ENCODE measurements at regions not wholly inside any gene's neighbourhood (a gene's known extent, or its start where the extent isn't known, plus 50 kb on each side); places are given as distances from the start of the nearest gene placed in this dataset.

GRCh38 chr15:96701443-96701842, 370.9 kb downstream of the NR2F2 start (continued):
- no peak for TF ChIP-seq ZNF138 (CRISPR knock-in tag; conservative IDR thresholded peaks at IDR 0.05)

- no peaks in the 10 kb centered on the region for H3K9me3 Mint-ChIP-seq
- H3K4me3 Mint-ChIP-seq, result peak overlapping the region; percentile 44
- no peak for ATAC-seq
- H3K27ac Mint-ChIP-seq, result peak overlapping the region; percentile 75
- peaks cover 82% of the 10 kb centered on the region for H3K4me1 Mint-ChIP-seq
- TF ChIP-seq SP1 (CRISPR knock-in tag; conservative IDR thresholded peaks at IDR 0.05), result no peak
- no peak for TF ChIP-seq CDX4 (CRISPR knock-in tag; IDR thresholded peaks at IDR 0.05; ENCODE audit: borderline replicate concordance)
- no peak for TF ChIP-seq NFE2L1 (CRISPR knock-in tag; IDR thresholded peaks at IDR 0.05)
- TF ChIP-seq ELF4 (CRISPR knock-in tag; IDR thresholded peaks at IDR 0.05; ENCODE audit: low read depth), result no peak
- TF ChIP-seq MXD4 (CRISPR knock-in tag; IDR thresholded peaks at IDR 0.05; ENCODE audit: borderline replicate concordance), result no peak
- no peak for TF ChIP-seq HMGXB4 (CRISPR knock-in tag; IDR thresholded peaks at IDR 0.05)
- TF ChIP-seq E2F1 (CRISPR knock-in tag; IDR thresholded peaks at IDR 0.05), result no peak
- no peak for TF ChIP-seq RORB (CRISPR knock-in tag; IDR thresholded peaks at IDR 0.05)
- CTCF ChIA-PET, result interaction anchor here (1.0 to 2.8 kb wide), 2 partner anchors 8 to 14 kb away, joined by 5 to 10 read pairs; no protein-coding TSS in a partner anchor
- no peaks in the 10 kb centered on the region for H3K36me3 Mint-ChIP-seq
- POLR2A ChIA-PET, result no interaction called here
- peaks cover 6% of the 10 kb centered on the region for H3K27me3 Mint-ChIP-seq (ENCODE audit: low read depth)
- DNase-seq (ENCODE audit: low spot score), result no peak
These were observed 371.4 kb downstream of the NR2F2 start for GRCh38 chr15:96701877-96702276.

GRCh38 chr15:96702589-96702988, 372.1 kb downstream of the NR2F2 start:
- Mint-ChIP-seq H3K9me3 (no peaks in the 10 kb centered on the region), H3K36me3 (no peaks in the 10 kb centered on the region), H3K27me3 (ENCODE audit: low read depth) (peaks cover 6% of the 10 kb centered on the region), H3K4me1 (peaks cover 82% of the 10 kb centered on the region), H3K27ac (peak overlapping the region; percentile 51), H3K4me3 (peak overlapping the region; percentile 44)
- ATAC-seq, result peak; percentile 19
- ChIA-PET CTCF (interaction anchor here (0.8 to 2.8 kb wide), 3 partner anchors 8 to 245 kb away, joined by 3 to 10 read pairs (median 5); no protein-coding TSS in a partner anchor), POLR2A (no interaction called here)
- DNase-seq (ENCODE audit: low spot score), result no peak
- TF ChIP-seq E2F1 (CRISPR knock-in tag; IDR thresholded peaks at IDR 0.05), result no peak
- no peak for TF ChIP-seq ATF6 (CRISPR knock-in tag; IDR thresholded peaks at IDR 0.05)
- no peak for TF ChIP-seq ZNF512 (CRISPR knock-in tag; IDR thresholded peaks at IDR 0.05; ENCODE audit: borderline replicate concordance)
- no peak for TF ChIP-seq ZNF416 (CRISPR knock-in tag; IDR thresholded peaks at IDR 0.05)
- TF ChIP-seq FOXK1 (CRISPR knock-in tag; IDR thresholded peaks at IDR 0.05), result no peak
- no peak for TF ChIP-seq GRHL2 (CRISPR knock-in tag; IDR thresholded peaks at IDR 0.05; ENCODE audit: insufficient replicate concordance, severe bottlenecking)
- TF ChIP-seq ZBTB43 (CRISPR knock-in tag; IDR thresholded peaks at IDR 0.05), result no peak
- TF ChIP-seq GTF2I (CRISPR knock-in tag; conservative IDR thresholded peaks at IDR 0.05), result no peak
- TF ChIP-seq SMAD4 (CRISPR knock-in tag; IDR thresholded peaks at IDR 0.05), result no peak
- no peak for TF ChIP-seq GABPB1 (CRISPR knock-in tag; IDR thresholded peaks at IDR 0.05)
- TF ChIP-seq KAT7 (CRISPR knock-in tag; IDR thresholded peaks at IDR 0.05; ENCODE audit: borderline replicate concordance), result no peak
- no peak for TF ChIP-seq NR3C1 (CRISPR knock-in tag; conservative IDR thresholded peaks at IDR 0.05; ENCODE audit: low read depth)
- no peak for TF ChIP-seq SMAD3 (CRISPR knock-in tag; IDR thresholded peaks at IDR 0.05; ENCODE audit: borderline replicate concordance)
- TF ChIP-seq TP53 (CRISPR knock-in tag; IDR thresholded peaks at IDR 0.05), result no peak
- no peak for TF ChIP-seq CTCF (IDR thresholded peaks at IDR 0.05)

All from WTC11 (cell line).